ENCODE measurements at regions not wholly inside any gene's neighbourhood (a gene's known extent, or its start where the extent isn't known, plus 50 kb on each side); places are given as distances from the start of the nearest gene placed in this dataset.
A peak's percentile ranks its signal among the peaks of the same experiment; 100 is the strongest.

DNA sequence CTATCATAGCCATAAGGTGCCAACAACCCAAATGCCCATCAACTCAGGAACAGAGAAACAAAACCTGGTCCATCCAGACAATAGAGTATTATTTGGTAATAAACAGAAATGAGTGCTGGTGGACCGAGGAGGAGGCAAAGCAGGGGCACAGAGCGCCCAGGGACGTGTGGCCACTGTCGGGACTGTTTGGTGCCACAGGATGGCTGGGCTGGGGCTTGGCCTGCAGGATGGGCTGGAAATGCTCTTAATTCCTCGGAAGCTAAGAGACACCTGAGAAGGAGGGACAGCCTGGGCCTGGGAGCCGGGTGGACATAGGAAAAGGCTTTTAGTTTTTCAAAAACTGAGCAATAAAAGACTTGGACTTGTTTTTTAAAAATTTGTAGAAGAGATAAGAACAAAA, 216.4 kb downstream of the DLL1 start:
- Mint-ChIP-seq H3K9me3 (peaks cover 2 to 22% (median 14%) of the 10 kb centered on the region in 7 donors), H3K27ac (no peak overlapping the region), H3K27me3 (ENCODE audit: low read depth in 3 of 3) (peaks cover 0 to 7% (median 4%) of the 10 kb centered on the region in 3 donors), H3K4me3 (no peak overlapping the region), H3K36me3 (no peaks in the 10 kb centered on the region), H3K4me1 (no peaks in the 10 kb centered on the region)
- H3K27me3 ChIP-seq (ENCODE audit: control insufficient read depth in 2 of 2, insufficient read depth in 2 of 2, low read length in 2 of 2) = no peaks in the 10 kb centered on the region
- intact Hi-C loops (cut with micrococcal nuclease) = no loop called here
- H3K9me3 ChIP-seq (replicated peaks in 1 of 2; ENCODE audit: control insufficient read depth in 1 of 2, insufficient read depth in 1 of 2, low read length in 2 of 2) = peaks cover 2 to 11% of the 10 kb centered on the region in 2 donors
- DNase-seq = no peak
- H3K9ac ChIP-seq (ENCODE audit: insufficient read depth, low read length, poor library complexity, severe bottlenecking) = no peak overlapping the region
- no peaks in the 10 kb centered on the region for H4K20me1 ChIP-seq (ENCODE audit: insufficient read depth, low read length)
- WGBS (ENCODE audit: insufficient coverage) = 96% methylated on average over 6 of the region's 6 CpGs
- H3K4me1 ChIP-seq (ENCODE audit: control insufficient read depth in 1 of 2, insufficient read depth in 2 of 2, low read length in 2 of 2) = no peaks in the 10 kb centered on the region
- no peak overlapping the region for H3K4me3 ChIP-seq (replicated peaks in 1 of 3; ENCODE audit: low read depth in 2 of 3, low read length in 3 of 3)
- H3K4me2 ChIP-seq (replicated peaks; ENCODE audit: extremely low read depth, low read length, poor library complexity, severe bottlenecking) = no peak overlapping the region
- H3K27ac ChIP-seq (ENCODE audit: low read depth in 1 of 2, low read length in 2 of 2) = no peak overlapping the region
- H3K36me3 ChIP-seq (replicated peaks in 1 of 2; ENCODE audit: control insufficient read depth in 1 of 2, insufficient read depth in 2 of 2, low read length in 2 of 2) = no peaks in the 10 kb centered on the region
- H2AFZ ChIP-seq (ENCODE audit: insufficient read depth, low read depth, low read length, poor library complexity, severe bottlenecking) = no peak overlapping the region
- TF ChIP-seq, protein P1, sequence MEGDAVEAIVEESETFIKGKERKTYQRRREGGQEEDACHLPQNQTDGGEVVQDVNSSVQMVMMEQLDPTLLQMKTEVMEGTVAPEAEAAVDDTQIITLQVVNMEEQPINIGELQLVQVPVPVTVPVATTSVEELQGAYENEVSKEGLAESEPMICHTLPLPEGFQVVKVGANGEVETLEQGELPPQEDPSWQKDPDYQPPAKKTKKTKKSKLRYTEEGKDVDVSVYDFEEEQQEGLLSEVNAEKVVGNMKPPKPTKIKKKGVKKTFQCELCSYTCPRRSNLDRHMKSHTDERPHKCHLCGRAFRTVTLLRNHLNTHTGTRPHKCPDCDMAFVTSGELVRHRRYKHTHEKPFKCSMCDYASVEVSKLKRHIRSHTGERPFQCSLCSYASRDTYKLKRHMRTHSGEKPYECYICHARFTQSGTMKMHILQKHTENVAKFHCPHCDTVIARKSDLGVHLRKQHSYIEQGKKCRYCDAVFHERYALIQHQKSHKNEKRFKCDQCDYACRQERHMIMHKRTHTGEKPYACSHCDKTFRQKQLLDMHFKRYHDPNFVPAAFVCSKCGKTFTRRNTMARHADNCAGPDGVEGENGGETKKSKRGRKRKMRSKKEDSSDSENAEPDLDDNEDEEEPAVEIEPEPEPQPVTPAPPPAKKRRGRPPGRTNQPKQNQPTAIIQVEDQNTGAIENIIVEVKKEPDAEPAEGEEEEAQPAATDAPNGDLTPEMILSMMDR (IDR thresholded peaks at IDR 0.05) = no peak
- no peaks in the 10 kb centered on the region for H3K79me2 ChIP-seq (ENCODE audit: insufficient read depth, low read length)

DNA sequence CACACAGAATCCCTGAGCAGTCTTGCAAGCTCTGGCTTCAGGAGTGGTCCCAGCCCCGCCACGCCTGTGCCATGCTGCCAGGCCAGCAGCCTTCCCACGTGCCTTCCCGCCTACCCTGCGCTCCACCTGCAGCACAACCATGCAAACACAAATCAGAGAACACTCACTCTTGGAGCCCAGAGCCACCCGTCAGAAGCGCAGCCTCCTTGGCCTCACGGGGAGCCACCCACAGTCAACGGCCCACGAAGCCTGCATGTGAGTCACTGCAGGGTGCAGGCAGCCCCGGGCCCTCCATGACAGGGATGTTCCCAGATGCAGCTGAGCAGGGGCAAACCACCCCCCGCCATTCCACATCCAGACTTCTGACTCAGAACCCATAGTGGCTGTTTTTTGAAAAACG, 217.0 kb downstream of the DLL1 start:
- TF ChIP-seq, protein P1 (IDR thresholded peaks at IDR 0.05) = no peak
- H3K27ac Mint-ChIP-seq = peak overlapping the region in 1 of 7 donors; percentile 9

More for the DNA sequence above, 217.0 kb downstream of the DLL1 start:
- Histone ChIP-seq H3K9me3 (replicated peaks in 1 of 2; ENCODE audit: control insufficient read depth in 1 of 2, insufficient read depth in 1 of 2, low read length in 2 of 2) (peaks cover 3 to 13% of the 10 kb centered on the region in 2 donors), H3K9ac (ENCODE audit: insufficient read depth, low read length, poor library complexity, severe bottlenecking) (no peak overlapping the region), H3K4me2 (replicated peaks; ENCODE audit: extremely low read depth, low read length, poor library complexity, severe bottlenecking) (no peak overlapping the region), H3K4me1 (ENCODE audit: control insufficient read depth in 1 of 2, insufficient read depth in 2 of 2, low read length in 2 of 2) (no peaks in the 10 kb centered on the region), H3K27me3 (ENCODE audit: control insufficient read depth in 2 of 2, insufficient read depth in 2 of 2, low read length in 2 of 2) (no peaks in the 10 kb centered on the region), H4K20me1 (ENCODE audit: insufficient read depth, low read length) (no peaks in the 10 kb centered on the region), H2AFZ (ENCODE audit: insufficient read depth, low read depth, low read length, poor library complexity, severe bottlenecking) (no peak overlapping the region), H3K36me3 (replicated peaks in 1 of 2; ENCODE audit: control insufficient read depth in 1 of 2, insufficient read depth in 2 of 2, low read length in 2 of 2) (no peaks in the 10 kb centered on the region), H3K4me3 (replicated peaks in 1 of 3; ENCODE audit: low read depth in 2 of 3, low read length in 3 of 3) (no peak overlapping the region), H3K27ac (ENCODE audit: low read depth in 1 of 2, low read length in 2 of 2) (no peak overlapping the region), H3K79me2 (ENCODE audit: insufficient read depth, low read length) (no peaks in the 10 kb centered on the region)
- H3K36me3 Mint-ChIP-seq = no peaks in the 10 kb centered on the region
- no peak overlapping the region for H3K4me3 Mint-ChIP-seq
- peaks cover 0 to 7% (median 4%) of the 10 kb centered on the region in 3 donors for H3K27me3 Mint-ChIP-seq (ENCODE audit: low read depth in 3 of 3)
- peaks cover 5 to 22% (median 18%) of the 10 kb centered on the region in 7 donors for H3K9me3 Mint-ChIP-seq
- intact Hi-C loops (cut with micrococcal nuclease) = no loop called here
- 91% methylated on average over 11 of the region's 13 CpGs for WGBS (ENCODE audit: insufficient coverage)
- H3K4me1 Mint-ChIP-seq = no peaks in the 10 kb centered on the region
- DNase-seq = no peak

Measured in CD14-positive monocyte (primary cell).